GM12865 (cell line): ENCODE measurements at regions not wholly inside any gene's neighbourhood (a gene's known extent, or its start where the extent isn't known, plus 50 kb on each side); places are given as distances from the start of the nearest gene placed in this dataset.

Source experiments
- DNase-seq: peaks from one replicate; pipeline ENCODE4 v3.0.0; 2010; ENCODE audit warnings: low read depth
- H3K4me3 ChIP-seq: 2 replicates; pipeline ENCODE4 v1.5.1; 2011; ENCODE audit warnings: mild to moderate bottlenecking, low read depth, low read length, control low read depth
- CTCF ChIP-seq: IDR thresholded peaks from 2 replicates; pipeline ENCODE4 v1.5.1; 2011; ENCODE audit warnings: low read length, control low read depth, low read depth, inconsistent platforms; ENCODE audit not compliant: insufficient read depth; ENCODE audit errors: missing control alignments

- no peak for TF ChIP-seq CTCF
- no peak for DNase-seq
- no peak overlapping the region for H3K4me3 ChIP-seq
These were observed 1102.5 kb downstream of the CDH11 start for GRCh38 chr16:64019339-64019738.

- no peak for DNase-seq
- no peak overlapping the region for H3K4me3 ChIP-seq
- no peak for TF ChIP-seq CTCF
These were observed 1104.1 kb downstream of the CDH11 start for GRCh38 chr16:64017796-64018195.

- no peak for DNase-seq
- no peak overlapping the region for H3K4me3 ChIP-seq
- no peak for TF ChIP-seq CTCF
These were observed 1108.0 kb downstream of the CDH11 start for GRCh38 chr16:64013856-64014255.

GRCh38 chr16:64012166-64012565 lies 1109.7 kb downstream of the CDH11 start:
- no peak for DNase-seq
- no peak for TF ChIP-seq CTCF
- no peak overlapping the region for H3K4me3 ChIP-seq

GRCh38 chr16:64011650-64012049 lies 1110.2 kb downstream of the CDH11 start:
- no peak for TF ChIP-seq CTCF
- no peak for DNase-seq
- no peak overlapping the region for H3K4me3 ChIP-seq

GRCh38 chr16:64008131-64008530 lies 1113.7 kb downstream of the CDH11 start:
- no peak for TF ChIP-seq CTCF
- no peak for DNase-seq
- no peak overlapping the region for H3K4me3 ChIP-seq

- no peak overlapping the region for H3K4me3 ChIP-seq
These were observed 1117.7 kb downstream of the CDH11 start for GRCh38 chr16:64004116-64004515.

More at GRCh38 chr16:64004116-64004515, 1117.7 kb downstream of the CDH11 start:
- TF ChIP-seq CTCF, result no peak
- DNase-seq, result no peak
